SK-N-MC (cell line): ENCODE measurements at regions not wholly inside any gene's neighbourhood (a gene's known extent, or its start where the extent isn't known, plus 50 kb on each side); places are given as distances from the start of the nearest gene placed in this dataset.

Experiments used
- DNase-seq: peaks from one replicate; pipeline ENCODE4 v3.0.0-alpha.2; 2011; ENCODE audit warnings: low read depth, low spot score
- H3K27ac ChIP-seq: fragments of 200-600 bp; sonication (generic); 2 replicates; pipeline ENCODE4 v1.5.1; 2016; ENCODE audit warnings: mixed run types
- H3K36me3 ChIP-seq: fragments of 200-600 bp; sonication (generic); 2 replicates; pipeline ENCODE4 v1.6.1; 2017; ENCODE audit warnings: antibody characterized with exemption, low read length, mixed read lengths; ENCODE audit not compliant: insufficient read depth
- H3K4me3 ChIP-seq: fragments of 200-600 bp; sonication (generic); 2 replicates; pipeline ENCODE4 v1.5.1; 2016
- H3K9ac ChIP-seq: fragments of 200-600 bp; sonication (generic); 2 replicates; pipeline ENCODE4 v1.8.0; 2017; ENCODE audit warnings: mixed run types, mixed read lengths; ENCODE audit not compliant: insufficient read length
- H3K9me3 ChIP-seq: fragments of 200-600 bp; sonication (generic); 2 replicates; pipeline ENCODE4 v1.6.1; 2017; ENCODE audit warnings: low read depth, mild to moderate bottlenecking, antibody characterized with exemption, low read length, moderate library complexity, mixed read lengths
- EZH2 ChIP-seq: fragments of 200-600 bp; sonication (generic); IDR thresholded peaks from one replicate; pipeline ENCODE4 v1.6.1; 2017; ENCODE audit warnings: antibody characterized with exemption
- FOXP2 ChIP-seq: optimal IDR thresholded peaks from 2 replicates; pipeline ENCODE3; 2011; ENCODE audit warnings: mild to moderate bottlenecking, moderate library complexity; ENCODE audit not compliant: insufficient read depth; ENCODE audit errors: extremely low read length, control extremely low read depth
- POLR2AphosphoS5 ChIP-seq: IDR thresholded peaks from 2 replicates; pipeline ENCODE4 v1.6.1; 2012; ENCODE audit warnings: mild to moderate bottlenecking, low read depth, low read length, borderline replicate concordance

DNA sequence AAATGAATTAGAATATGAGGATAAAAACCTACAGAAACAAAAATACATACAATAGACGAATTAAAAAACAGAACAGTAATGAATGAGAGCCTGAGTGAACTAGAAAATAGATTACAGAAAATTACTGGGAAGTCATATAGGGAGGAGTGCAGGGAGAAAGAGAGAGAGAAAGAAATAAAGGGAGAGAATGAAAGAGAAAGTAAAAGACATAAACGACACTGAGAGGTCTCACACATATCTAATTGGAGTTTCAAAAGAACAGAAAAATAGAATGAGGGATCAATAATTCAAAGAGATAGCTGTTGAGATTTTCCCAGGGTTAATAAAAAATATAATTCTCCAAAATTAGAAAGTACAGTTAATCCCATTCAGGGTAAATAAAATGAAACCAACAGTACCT lies 156.4 kb upstream of the FTMT start:
- H3K4me3 ChIP-seq = no peak overlapping the region
- TF ChIP-seq POLR2AphosphoS5 (no peak), FOXP2 (no peak), EZH2 (no peak)
- H3K27ac ChIP-seq = no peak overlapping the region
- H3K9ac ChIP-seq = no peak overlapping the region
- H3K36me3 ChIP-seq = no peaks in the 10 kb centered on the region
- no peak for DNase-seq
- no peaks in the 10 kb centered on the region for H3K9me3 ChIP-seq

DNA sequence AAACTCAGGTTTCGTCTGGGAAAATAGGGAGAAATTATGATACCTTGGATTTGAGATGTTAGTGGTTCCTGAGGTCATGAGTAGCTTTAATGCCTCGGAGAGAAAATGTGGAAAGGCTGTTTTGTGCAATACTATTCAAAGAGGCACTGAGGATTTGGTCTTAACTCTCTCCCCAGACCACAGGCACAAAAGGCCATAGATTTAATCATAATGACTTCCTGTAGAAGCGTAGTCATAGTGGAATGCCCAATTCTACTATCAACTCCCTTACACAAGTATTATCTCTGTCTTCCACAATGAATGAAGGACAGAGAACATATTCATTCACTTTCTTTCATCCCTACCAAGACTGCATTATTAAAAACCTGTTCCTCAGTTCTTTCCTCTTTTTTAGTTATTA lies 153.0 kb upstream of the FTMT start:
- H3K9ac ChIP-seq = no peak overlapping the region
- DNase-seq = no peak
- H3K27ac ChIP-seq = no peak overlapping the region
- no peak overlapping the region for H3K4me3 ChIP-seq
- no peaks in the 10 kb centered on the region for H3K9me3 ChIP-seq
- no peaks in the 10 kb centered on the region for H3K36me3 ChIP-seq
- TF ChIP-seq EZH2 (no peak), POLR2AphosphoS5 (no peak), FOXP2 (no peak)

DNA sequence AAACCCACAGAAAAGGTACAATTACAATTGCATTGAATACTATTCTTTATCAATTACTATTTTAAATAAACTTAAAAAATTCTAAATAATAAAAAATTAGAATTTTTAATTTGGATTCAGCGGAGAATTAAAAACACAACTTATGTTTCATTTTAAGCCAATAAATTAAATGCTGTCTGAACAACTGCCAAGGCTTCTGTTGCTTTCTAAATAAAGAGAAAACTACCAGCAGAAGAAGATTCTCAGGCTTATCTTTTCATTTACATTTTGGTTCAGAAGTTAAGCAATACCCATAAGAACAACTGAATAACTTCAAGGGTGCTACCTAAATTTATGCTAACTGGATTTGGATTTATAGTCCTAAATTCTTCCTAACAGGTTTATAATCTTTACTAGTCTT lies 150.0 kb upstream of the FTMT start:
- Histone ChIP-seq H3K36me3 (no peaks in the 10 kb centered on the region), H3K9ac (no peak overlapping the region), H3K4me3 (no peak overlapping the region), H3K9me3 (no peaks in the 10 kb centered on the region), H3K27ac (no peak overlapping the region)
- DNase-seq = no peak
- TF ChIP-seq POLR2AphosphoS5 = no peak
- no peak for TF ChIP-seq FOXP2
- TF ChIP-seq EZH2 = no peak

DNA sequence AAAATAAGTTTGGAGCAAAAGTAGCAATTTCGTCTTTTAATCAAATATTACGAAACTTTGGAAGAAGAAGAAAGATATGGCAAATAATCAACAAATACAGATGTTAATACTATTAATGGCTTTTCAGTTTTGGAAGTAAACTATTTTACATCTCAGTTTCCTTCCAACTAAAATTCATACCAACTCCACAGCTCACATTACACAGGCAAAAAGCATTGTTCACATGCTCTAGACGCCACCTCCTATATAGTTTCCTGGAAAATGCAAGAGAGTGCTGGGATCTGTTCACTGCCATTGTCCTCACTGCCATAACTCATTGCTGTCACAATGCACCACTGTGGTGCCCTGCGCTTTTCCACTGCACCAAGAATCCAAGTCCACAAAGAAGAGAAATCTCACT lies 149.0 kb upstream of the FTMT start:
- no peaks in the 10 kb centered on the region for H3K9me3 ChIP-seq
- H3K27ac ChIP-seq = no peak overlapping the region
- DNase-seq = no peak
- H3K36me3 ChIP-seq = no peaks in the 10 kb centered on the region
- TF ChIP-seq POLR2AphosphoS5 (no peak), FOXP2 (no peak), EZH2 (no peak)
- no peak overlapping the region for H3K9ac ChIP-seq
- no peak overlapping the region for H3K4me3 ChIP-seq

DNA sequence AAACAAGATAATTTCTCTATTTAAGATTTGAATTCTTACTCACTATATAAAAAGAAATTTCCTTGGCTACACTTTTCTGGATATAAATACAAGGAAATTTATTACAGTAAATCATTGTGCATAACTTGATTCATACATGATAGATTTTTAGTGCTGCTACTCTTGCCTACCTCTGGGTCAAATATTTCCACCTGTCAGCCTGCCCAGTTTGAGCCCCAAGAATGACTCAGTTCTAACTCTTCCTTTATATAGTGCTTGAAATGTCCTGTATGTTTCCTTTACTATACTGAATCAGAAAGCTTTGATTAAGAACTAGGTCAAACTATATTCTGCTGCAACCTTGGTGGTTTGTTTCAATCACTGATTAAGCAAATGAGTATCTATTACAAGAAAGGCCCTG lies 147.4 kb upstream of the FTMT start:
- TF ChIP-seq FOXP2 (no peak), EZH2 (no peak), POLR2AphosphoS5 (no peak)
- Histone ChIP-seq H3K27ac (no peak overlapping the region), H3K4me3 (no peak overlapping the region), H3K9me3 (no peaks in the 10 kb centered on the region), H3K36me3 (no peaks in the 10 kb centered on the region), H3K9ac (no peak overlapping the region)
- no peak for DNase-seq

DNA sequence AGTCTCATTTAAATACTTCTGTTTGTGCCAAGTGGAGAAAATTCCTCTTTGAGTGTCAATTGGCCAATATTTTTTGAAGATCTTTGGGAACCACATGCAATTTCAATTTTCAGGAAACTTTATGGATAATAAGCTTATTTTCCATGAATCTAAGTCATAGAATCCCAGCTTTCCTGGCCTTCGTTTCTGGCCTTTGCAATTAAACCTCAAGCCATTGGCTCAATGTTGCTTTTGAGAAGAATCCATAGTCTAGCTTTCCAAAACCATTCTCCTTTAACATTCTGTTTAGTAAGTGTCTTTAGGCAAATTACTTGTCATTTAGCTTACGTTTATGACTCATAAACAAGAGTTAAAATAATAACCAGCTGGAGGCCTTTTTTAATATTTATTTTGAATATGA lies 145.0 kb upstream of the FTMT start:
- Histone ChIP-seq H3K9ac (no peak overlapping the region), H3K4me3 (no peak overlapping the region), H3K36me3 (no peaks in the 10 kb centered on the region), H3K27ac (no peak overlapping the region), H3K9me3 (no peaks in the 10 kb centered on the region)
- DNase-seq = no peak
- no peak for TF ChIP-seq EZH2
- TF ChIP-seq POLR2AphosphoS5 = no peak
- no peak for TF ChIP-seq FOXP2

DNA sequence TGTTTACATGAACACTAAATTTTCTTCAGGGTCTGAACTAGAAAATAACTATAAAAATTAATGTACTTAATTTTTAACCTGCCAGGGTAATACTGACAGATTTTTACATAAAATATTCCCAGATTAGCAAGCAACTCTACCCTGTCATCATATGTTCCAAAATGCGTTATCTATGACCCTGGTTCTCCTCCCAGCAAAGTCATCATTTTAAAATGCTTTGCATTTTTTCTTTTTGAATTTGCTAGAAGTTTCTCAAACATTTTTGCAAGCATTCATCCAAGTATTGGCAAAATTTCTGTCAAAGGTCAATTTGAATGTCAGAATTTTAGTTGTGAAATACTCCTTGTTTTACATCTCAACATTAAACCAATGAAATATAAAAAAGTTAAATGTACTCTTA lies 144.5 kb upstream of the FTMT start:
- Histone ChIP-seq H3K9me3 (no peaks in the 10 kb centered on the region), H3K36me3 (no peaks in the 10 kb centered on the region), H3K9ac (no peak overlapping the region), H3K4me3 (no peak overlapping the region), H3K27ac (no peak overlapping the region)
- no peak for TF ChIP-seq FOXP2
- no peak for TF ChIP-seq POLR2AphosphoS5
- TF ChIP-seq EZH2 = no peak
- DNase-seq = no peak

DNA sequence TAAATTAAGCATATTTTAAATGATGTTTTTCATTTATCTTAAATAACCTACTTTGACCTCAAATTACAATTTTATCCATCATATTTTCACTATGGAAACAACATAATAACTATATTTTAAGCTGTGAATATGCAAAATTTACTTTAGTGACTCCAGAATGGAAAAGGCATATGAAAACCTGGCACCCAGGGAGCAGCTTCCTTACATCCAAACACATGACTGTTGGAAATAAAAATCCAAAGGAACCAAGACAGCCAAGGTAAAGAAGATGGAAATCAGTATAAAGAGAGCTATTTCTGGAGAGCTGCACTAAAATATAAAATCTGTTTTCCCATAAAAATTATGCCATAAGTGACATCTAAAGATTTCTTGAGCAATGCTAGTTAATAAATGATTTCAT lies 140.3 kb upstream of the FTMT start:
- Histone ChIP-seq H3K9ac (no peak overlapping the region), H3K36me3 (no peaks in the 10 kb centered on the region)

DNA sequence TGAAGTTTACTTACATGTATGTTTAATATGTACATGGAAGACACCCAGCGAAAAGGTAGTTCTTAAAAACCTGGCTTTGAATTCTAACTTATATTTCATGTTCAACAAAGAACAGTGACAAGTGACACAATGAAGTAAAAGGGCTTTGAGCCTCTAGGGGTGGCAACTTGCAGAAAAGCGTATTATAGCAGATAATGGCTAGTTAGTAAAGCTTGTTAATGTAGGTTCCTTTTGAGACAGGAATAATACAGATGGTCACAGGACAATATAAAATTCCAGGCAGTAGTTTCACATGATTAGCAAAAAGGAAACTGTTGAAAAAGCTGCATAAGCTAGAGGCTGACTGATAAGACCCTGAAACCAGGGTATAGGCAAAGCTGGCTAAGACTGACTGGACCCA lies 132.4 kb upstream of the FTMT start:
- TF ChIP-seq FOXP2 (no peak), EZH2 (no peak), POLR2AphosphoS5 (no peak)
- no peak overlapping the region for H3K4me3 ChIP-seq
- no peak overlapping the region for H3K9ac ChIP-seq
- DNase-seq = no peak
- no peaks in the 10 kb centered on the region for H3K36me3 ChIP-seq
- H3K9me3 ChIP-seq = no peaks in the 10 kb centered on the region
- no peak overlapping the region for H3K27ac ChIP-seq

More for the DNA sequence above, 140.3 kb upstream of the FTMT start:
- TF ChIP-seq POLR2AphosphoS5 = no peak
- no peak for TF ChIP-seq EZH2
- no peak for TF ChIP-seq FOXP2
- no peaks in the 10 kb centered on the region for H3K9me3 ChIP-seq
- H3K4me3 ChIP-seq = no peak overlapping the region
- no peak for DNase-seq
- no peak overlapping the region for H3K27ac ChIP-seq

DNA sequence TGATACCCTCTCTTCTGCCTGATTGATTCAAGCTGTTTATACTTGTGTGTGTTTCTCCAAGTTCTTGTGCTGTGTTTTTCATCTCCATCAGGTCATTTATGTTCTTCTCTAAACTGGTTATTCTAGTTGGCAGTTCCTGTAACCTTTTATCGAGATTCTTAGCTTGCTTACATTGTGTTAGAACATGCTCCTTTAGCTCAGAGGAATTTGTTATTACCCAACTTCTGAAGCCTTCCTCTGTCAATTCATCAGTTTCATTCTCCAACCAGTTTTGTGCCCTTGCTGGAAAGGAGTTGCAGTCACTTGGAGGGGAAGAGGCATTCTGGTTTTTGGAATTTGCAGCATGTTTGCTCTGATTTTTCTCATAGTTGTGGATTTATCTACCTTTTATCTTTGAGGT lies 126.2 kb upstream of the FTMT start:
- no peak for DNase-seq
- no peak overlapping the region for H3K27ac ChIP-seq

More for the DNA sequence above, 126.2 kb upstream of the FTMT start:
- Histone ChIP-seq H3K9ac (no peak overlapping the region), H3K9me3 (no peaks in the 10 kb centered on the region), H3K4me3 (no peak overlapping the region), H3K36me3 (no peaks in the 10 kb centered on the region)
- TF ChIP-seq FOXP2 = no peak
- no peak for TF ChIP-seq POLR2AphosphoS5
- TF ChIP-seq EZH2 = no peak
